Erythroblast (primary cell): ENCODE measurements at regions not wholly inside any gene's neighbourhood (a gene's known extent, or its start where the extent isn't known, plus 50 kb on each side); places are given as distances from the start of the nearest gene placed in this dataset.

Source experiments
- GATA1 ChIP-seq: IDR thresholded peaks from 2 replicates; pipeline ENCODE4 v1.6.1; 2011; ENCODE audit warnings: low read depth, mild to moderate bottlenecking, control low read depth, low read length, moderate library complexity
- POLR2A ChIP-seq: IDR thresholded peaks from 2 replicates; pipeline ENCODE4 v1.6.1; 2011; ENCODE audit warnings: mild to moderate bottlenecking, low read length

DNA sequence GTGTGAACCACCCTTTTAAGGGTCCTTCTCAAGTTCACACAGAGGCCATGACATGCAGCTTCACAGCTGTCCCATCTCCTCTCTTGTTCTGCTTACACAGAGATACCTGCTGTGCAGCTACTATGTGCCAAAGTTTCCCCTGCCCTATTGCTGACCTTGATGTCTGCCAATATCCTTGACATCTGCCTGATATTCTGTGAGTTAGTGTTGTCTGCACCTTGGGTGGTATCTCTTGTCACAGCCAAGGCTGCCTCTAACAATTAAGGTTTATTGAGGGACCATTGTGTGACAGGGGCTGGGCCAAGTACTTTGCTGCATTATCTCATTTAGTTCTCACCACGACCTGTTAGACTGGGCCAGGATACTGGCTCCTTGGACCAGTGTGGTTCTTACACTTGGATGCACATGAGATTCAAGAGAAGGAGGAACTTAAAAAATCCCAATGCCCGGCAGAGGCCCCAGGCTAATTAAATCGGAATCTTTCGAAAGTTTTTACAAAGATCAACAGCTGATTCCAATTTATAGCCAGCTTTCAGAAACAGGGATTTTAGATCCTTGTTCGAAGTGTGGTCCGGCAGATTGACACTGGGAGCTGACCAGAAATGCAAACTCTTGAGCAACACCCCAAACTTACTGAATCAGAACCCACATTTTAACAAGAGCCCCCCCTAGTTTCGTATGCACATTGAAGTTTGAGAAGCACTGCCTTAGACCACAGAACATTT, 178.6 kb downstream of the SATB1 start:
- TF ChIP-seq POLR2A: no peak
- no peak for TF ChIP-seq GATA1
